ENCODE measurements at regions not wholly inside any gene's neighbourhood (a gene's known extent, or its start where the extent isn't known, plus 50 kb on each side); places are given as distances from the start of the nearest gene placed in this dataset.
A peak's percentile ranks its signal among the peaks of the same experiment; 100 is the strongest.

DNA sequence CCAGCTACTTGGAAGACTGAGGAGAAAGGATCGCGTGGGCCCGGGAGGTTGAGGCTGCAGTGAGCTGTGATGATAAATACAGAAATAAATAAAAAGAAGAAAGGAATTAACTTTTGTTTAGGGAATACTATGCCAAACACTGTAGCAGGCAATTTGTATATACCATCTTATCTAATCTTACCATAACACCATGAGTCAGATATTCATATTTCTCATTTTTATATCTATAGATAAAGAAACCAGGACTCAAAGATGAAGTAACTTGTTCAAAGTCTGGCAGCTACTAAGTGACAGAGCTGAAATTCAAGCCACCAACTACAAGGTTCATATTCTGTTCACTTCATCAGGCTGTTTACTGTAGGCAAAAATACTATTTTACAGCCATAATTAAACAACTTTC, 119.2 kb upstream of the SLC39A10 start:
- Histone ChIP-seq H2AFZ (ENCODE audit: low read depth, low read length) (no peak overlapping the region), H3K4me3 (ENCODE audit: insufficient read depth in 1 of 2, low read depth in 1 of 2, low read length in 2 of 2) (no peak overlapping the region), H3K9me3 (ENCODE audit: control insufficient read depth, low read length) (no peaks in the 10 kb centered on the region), H2BK5ac (ENCODE audit: low read depth, low read length, poor library complexity, severe bottlenecking) (no peak overlapping the region), H3K4me2 (ENCODE audit: low read length, poor library complexity, severe bottlenecking) (no peak overlapping the region), H3K27ac (ENCODE audit: low read length, poor library complexity, severe bottlenecking) (no peak overlapping the region), H4K8ac (ENCODE audit: low read length) (no peak overlapping the region), H2BK12ac (ENCODE audit: low read length in 2 of 2) (no peak overlapping the region), H2BK120ac (ENCODE audit: low read depth, low read length) (no peak overlapping the region), H3K36me3 (ENCODE audit: control insufficient read depth in 1 of 2, insufficient read depth in 2 of 2, low read depth in 1 of 2, low read length in 2 of 2) (no peaks in the 10 kb centered on the region), H4K91ac (ENCODE audit: low read length) (no peak overlapping the region), H3K27me3 (ENCODE audit: control insufficient read depth in 1 of 2, insufficient read depth in 1 of 2, low read length in 2 of 2) (no peaks in the 10 kb centered on the region), H2BK15ac (ENCODE audit: low read depth, poor library complexity, severe bottlenecking) (no peak overlapping the region), H3K23ac (ENCODE audit: low read length in 2 of 2) (no peak overlapping the region), H3K4me1 (ENCODE audit: control insufficient read depth, insufficient read depth, low read depth, low read length) (peaks cover 6% of the 10 kb centered on the region), H3K79me1 (replicated peaks; ENCODE audit: low read length, poor library complexity, severe bottlenecking) (no peaks in the 10 kb centered on the region), H2AK5ac (ENCODE audit: low read length, severe bottlenecking) (no peak overlapping the region), H3K9ac (ENCODE audit: low read length) (no peak overlapping the region), H3K14ac (ENCODE audit: low read length in 2 of 2) (no peak overlapping the region), H3K18ac (ENCODE audit: low read depth in 1 of 2, low read length in 2 of 2) (no peak overlapping the region), H3K4ac (ENCODE audit: low read depth in 1 of 2, low read length in 2 of 2) (no peak overlapping the region)
- WGBS: no CpG with 5 or more reads among the region's 3 CpGs
- DNase-seq: no peak

DNA sequence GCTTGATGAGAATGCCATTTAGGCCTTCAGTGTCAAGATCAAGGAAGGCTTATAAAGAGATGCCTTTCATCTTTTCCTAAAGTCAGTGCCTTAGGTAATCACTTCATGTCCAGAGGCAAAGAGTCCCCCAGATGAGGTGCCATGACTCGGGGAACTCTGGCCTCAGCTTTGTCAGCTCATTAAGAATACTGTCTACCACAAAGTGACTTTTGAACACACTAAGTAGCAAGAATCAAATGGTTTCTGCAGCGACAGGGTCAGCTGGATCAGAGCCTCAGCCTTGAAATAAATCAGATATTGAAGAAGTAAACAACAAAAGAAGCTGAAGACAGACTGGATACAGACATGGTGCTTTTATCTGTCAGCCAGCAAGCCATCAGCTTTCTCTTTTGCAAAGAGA, 120.1 kb upstream of the SLC39A10 start:
- no peaks in the 10 kb centered on the region for H3K27me3 ChIP-seq (ENCODE audit: control insufficient read depth in 1 of 2, insufficient read depth in 1 of 2, low read length in 2 of 2)
- H3K18ac ChIP-seq (ENCODE audit: low read depth in 1 of 2, low read length in 2 of 2): no peak overlapping the region
- no peak overlapping the region for H3K14ac ChIP-seq (ENCODE audit: low read length in 2 of 2)
- H2AFZ ChIP-seq (ENCODE audit: low read depth, low read length): no peak overlapping the region
- H3K4ac ChIP-seq (ENCODE audit: low read depth in 1 of 2, low read length in 2 of 2): no peak overlapping the region
- no peak overlapping the region for H2BK120ac ChIP-seq (ENCODE audit: low read depth, low read length)
- no peak overlapping the region for H4K8ac ChIP-seq (ENCODE audit: low read length)
- H4K91ac ChIP-seq (ENCODE audit: low read length): no peak overlapping the region
- H2AK5ac ChIP-seq (ENCODE audit: low read length, severe bottlenecking): no peak overlapping the region
- H3K27ac ChIP-seq (ENCODE audit: low read length, poor library complexity, severe bottlenecking): no peak overlapping the region
- no peaks in the 10 kb centered on the region for H3K79me1 ChIP-seq (replicated peaks; ENCODE audit: low read length, poor library complexity, severe bottlenecking)
- DNase-seq: no peak
- no peak overlapping the region for H2BK12ac ChIP-seq (ENCODE audit: low read length in 2 of 2)
- no peaks in the 10 kb centered on the region for H3K36me3 ChIP-seq (ENCODE audit: control insufficient read depth in 1 of 2, insufficient read depth in 2 of 2, low read depth in 1 of 2, low read length in 2 of 2)
- H2BK5ac ChIP-seq (ENCODE audit: low read depth, low read length, poor library complexity, severe bottlenecking): no peak overlapping the region
- no peaks in the 10 kb centered on the region for H3K9me3 ChIP-seq (ENCODE audit: control insufficient read depth, low read length)
- peaks cover 6% of the 10 kb centered on the region for H3K4me1 ChIP-seq (ENCODE audit: control insufficient read depth, insufficient read depth, low read depth, low read length)
- no peak overlapping the region for H3K23ac ChIP-seq (ENCODE audit: low read length in 2 of 2)
- no peak overlapping the region for H3K4me3 ChIP-seq (ENCODE audit: insufficient read depth in 1 of 2, low read depth in 1 of 2, low read length in 2 of 2)
- no peak overlapping the region for H3K4me2 ChIP-seq (ENCODE audit: low read length, poor library complexity, severe bottlenecking)
- H3K9ac ChIP-seq (ENCODE audit: low read length): no peak overlapping the region
- no peak overlapping the region for H2BK15ac ChIP-seq (ENCODE audit: low read depth, poor library complexity, severe bottlenecking)
- 86% methylated on average over 2 of the region's 2 CpGs for WGBS

DNA sequence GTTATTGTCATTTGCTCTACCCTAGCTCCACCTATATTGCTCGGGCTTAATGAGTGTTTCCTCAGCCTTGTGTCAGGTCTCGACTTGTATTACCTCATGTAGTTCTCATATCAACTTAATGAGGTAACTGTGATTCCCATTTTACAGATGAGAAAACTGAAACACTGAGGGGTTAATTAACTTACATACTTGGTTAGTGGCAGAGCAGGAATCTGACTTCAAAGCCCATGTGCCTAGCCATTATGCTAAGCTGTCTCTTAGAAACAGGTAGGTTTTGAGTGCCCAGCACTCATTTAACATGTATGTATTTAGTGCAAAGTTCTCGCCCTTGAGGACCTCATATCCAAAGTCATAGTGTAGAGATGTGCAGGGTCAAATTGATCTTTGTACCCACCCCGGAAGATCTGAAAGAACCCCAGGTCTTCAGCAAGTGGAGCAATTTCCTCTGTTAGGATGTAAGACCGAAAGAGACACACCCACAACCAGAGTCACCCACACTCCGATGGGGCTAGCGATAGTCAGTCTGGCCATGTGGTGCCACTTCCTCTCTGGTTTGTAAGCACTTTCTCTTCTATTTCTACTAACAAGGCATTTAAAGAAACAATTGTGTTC, 121.0 kb upstream of the SLC39A10 start:
- no peaks in the 10 kb centered on the region for H3K9me3 ChIP-seq (ENCODE audit: control insufficient read depth, low read length)
- H2AFZ ChIP-seq (ENCODE audit: low read depth, low read length): no peak overlapping the region
- WGBS: 89% methylated on average over 7 of the region's 7 CpGs
- H2BK12ac ChIP-seq (ENCODE audit: low read length in 2 of 2): no peak overlapping the region
- no peak overlapping the region for H3K4ac ChIP-seq (ENCODE audit: low read depth in 1 of 2, low read length in 2 of 2)
- no peak overlapping the region for H4K91ac ChIP-seq (ENCODE audit: low read length)
- no peak overlapping the region for H3K14ac ChIP-seq (ENCODE audit: low read length in 2 of 2)
- peak overlapping the region; percentile 47 for H2AK5ac ChIP-seq (ENCODE audit: low read length, severe bottlenecking)
- no peak for DNase-seq
- no peak overlapping the region for H3K4me2 ChIP-seq (ENCODE audit: low read length, poor library complexity, severe bottlenecking)
- no peak overlapping the region for H3K23ac ChIP-seq (ENCODE audit: low read length in 2 of 2)
- no peak overlapping the region for H3K27ac ChIP-seq (ENCODE audit: low read length, poor library complexity, severe bottlenecking)
- no peaks in the 10 kb centered on the region for H3K36me3 ChIP-seq (ENCODE audit: control insufficient read depth in 1 of 2, insufficient read depth in 2 of 2, low read depth in 1 of 2, low read length in 2 of 2)
- H3K27me3 ChIP-seq (ENCODE audit: control insufficient read depth in 1 of 2, insufficient read depth in 1 of 2, low read length in 2 of 2): no peaks in the 10 kb centered on the region
- no peak overlapping the region for H2BK5ac ChIP-seq (ENCODE audit: low read depth, low read length, poor library complexity, severe bottlenecking)
- H3K4me3 ChIP-seq (ENCODE audit: insufficient read depth in 1 of 2, low read depth in 1 of 2, low read length in 2 of 2): no peak overlapping the region
- no peaks in the 10 kb centered on the region for H3K79me1 ChIP-seq (replicated peaks; ENCODE audit: low read length, poor library complexity, severe bottlenecking)
- no peak overlapping the region for H2BK120ac ChIP-seq (ENCODE audit: low read depth, low read length)
- no peak overlapping the region for H3K18ac ChIP-seq (ENCODE audit: low read depth in 1 of 2, low read length in 2 of 2)
- no peak overlapping the region for H2BK15ac ChIP-seq (ENCODE audit: low read depth, poor library complexity, severe bottlenecking)
- H4K8ac ChIP-seq (ENCODE audit: low read length): no peak overlapping the region
- peaks cover 6% of the 10 kb centered on the region for H3K4me1 ChIP-seq (ENCODE audit: control insufficient read depth, insufficient read depth, low read depth, low read length)
- H3K9ac ChIP-seq (ENCODE audit: low read length): no peak overlapping the region

DNA sequence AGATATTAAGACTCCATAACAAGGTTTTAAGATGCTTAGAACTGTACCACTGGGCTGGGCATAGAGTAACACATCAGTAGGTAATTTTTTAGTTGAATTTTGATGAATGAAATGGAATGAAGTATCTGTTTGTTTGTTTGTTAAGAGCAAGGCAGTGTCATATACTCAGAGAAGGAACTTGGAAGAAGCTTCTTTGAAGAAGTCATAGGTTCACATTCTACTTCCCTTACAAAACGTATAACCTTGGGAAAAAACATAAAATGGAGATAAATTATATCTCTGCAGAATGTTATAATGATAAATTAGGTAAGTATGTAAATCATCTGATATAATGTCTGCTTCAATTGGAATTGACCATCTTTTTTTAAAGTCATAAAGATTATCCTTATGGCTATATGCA, 122.1 kb upstream of the SLC39A10 start:
- Histone ChIP-seq H2AFZ (ENCODE audit: low read depth, low read length) (no peak overlapping the region), H4K91ac (ENCODE audit: low read length) (no peak overlapping the region), H3K4ac (ENCODE audit: low read depth in 1 of 2, low read length in 2 of 2) (no peak overlapping the region), H3K23ac (ENCODE audit: low read length in 2 of 2) (no peak overlapping the region), H3K27ac (ENCODE audit: low read length, poor library complexity, severe bottlenecking) (peak overlapping the region; percentile 96), H3K4me1 (ENCODE audit: control insufficient read depth, insufficient read depth, low read depth, low read length) (peaks cover 6% of the 10 kb centered on the region), H2BK5ac (ENCODE audit: low read depth, low read length, poor library complexity, severe bottlenecking) (no peak overlapping the region), H2BK120ac (ENCODE audit: low read depth, low read length) (no peak overlapping the region), H3K79me1 (replicated peaks; ENCODE audit: low read length, poor library complexity, severe bottlenecking) (no peaks in the 10 kb centered on the region), H2BK12ac (ENCODE audit: low read length in 2 of 2) (no peak overlapping the region), H4K8ac (ENCODE audit: low read length) (no peak overlapping the region), H3K36me3 (ENCODE audit: control insufficient read depth in 1 of 2, insufficient read depth in 2 of 2, low read depth in 1 of 2, low read length in 2 of 2) (no peaks in the 10 kb centered on the region), H3K9me3 (ENCODE audit: control insufficient read depth, low read length) (no peaks in the 10 kb centered on the region), H2AK5ac (ENCODE audit: low read length, severe bottlenecking) (no peak overlapping the region), H3K14ac (ENCODE audit: low read length in 2 of 2) (no peak overlapping the region), H3K4me2 (ENCODE audit: low read length, poor library complexity, severe bottlenecking) (no peak overlapping the region), H3K9ac (ENCODE audit: low read length) (peak overlapping the region; percentile 78), H2BK15ac (ENCODE audit: low read depth, poor library complexity, severe bottlenecking) (no peak overlapping the region), H3K27me3 (ENCODE audit: control insufficient read depth in 1 of 2, insufficient read depth in 1 of 2, low read length in 2 of 2) (no peaks in the 10 kb centered on the region), H3K18ac (ENCODE audit: low read depth in 1 of 2, low read length in 2 of 2) (no peak overlapping the region), H3K4me3 (ENCODE audit: insufficient read depth in 1 of 2, low read depth in 1 of 2, low read length in 2 of 2) (no peak overlapping the region)
- no peak for DNase-seq
- WGBS: no CpG with 5 or more reads among the region's 1 CpG
